ENCODE measurements at regions not wholly inside any gene's neighbourhood (a gene's known extent, or its start where the extent isn't known, plus 50 kb on each side); places are given as distances from the start of the nearest gene placed in this dataset.

DNA sequence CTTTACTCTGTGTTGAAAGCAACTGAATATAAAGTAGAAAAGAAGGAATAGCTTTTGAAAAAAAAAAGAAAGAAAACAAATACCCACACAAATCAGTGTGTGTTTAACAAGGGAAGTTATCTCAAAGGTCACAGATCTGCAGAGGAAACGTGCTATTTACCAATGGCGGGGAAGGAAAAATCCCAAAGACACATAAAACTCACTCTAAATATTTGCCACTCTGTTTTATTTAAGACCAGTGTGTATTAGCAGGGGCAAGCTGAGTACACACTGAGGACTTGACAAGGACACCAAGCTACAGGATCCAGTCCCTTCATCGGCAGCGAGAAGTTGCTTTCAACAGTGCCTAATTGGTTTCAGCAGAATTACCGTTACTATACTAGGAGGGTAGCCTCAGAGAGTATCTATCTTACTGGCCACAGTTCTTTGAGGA, 252.5 kb downstream of the DEPDC1B start (continued):
- TF ChIP-seq STAT6 (CRISPR knock-in tag; IDR thresholded peaks at IDR 0.05; ENCODE audit: borderline replicate concordance): peak; percentile 78; the same call in 1 of the 2 replicates
- TF ChIP-seq, protein P1, sequence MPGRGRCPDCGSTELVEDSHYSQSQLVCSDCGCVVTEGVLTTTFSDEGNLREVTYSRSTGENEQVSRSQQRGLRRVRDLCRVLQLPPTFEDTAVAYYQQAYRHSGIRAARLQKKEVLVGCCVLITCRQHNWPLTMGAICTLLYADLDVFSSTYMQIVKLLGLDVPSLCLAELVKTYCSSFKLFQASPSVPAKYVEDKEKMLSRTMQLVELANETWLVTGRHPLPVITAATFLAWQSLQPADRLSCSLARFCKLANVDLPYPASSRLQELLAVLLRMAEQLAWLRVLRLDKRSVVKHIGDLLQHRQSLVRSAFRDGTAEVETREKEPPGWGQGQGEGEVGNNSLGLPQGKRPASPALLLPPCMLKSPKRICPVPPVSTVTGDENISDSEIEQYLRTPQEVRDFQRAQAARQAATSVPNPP (CRISPR knock-in tag; IDR thresholded peaks at IDR 0.05): peak; percentile 74; the same call in 1 of the 2 replicates
- TF ChIP-seq, protein P2, sequence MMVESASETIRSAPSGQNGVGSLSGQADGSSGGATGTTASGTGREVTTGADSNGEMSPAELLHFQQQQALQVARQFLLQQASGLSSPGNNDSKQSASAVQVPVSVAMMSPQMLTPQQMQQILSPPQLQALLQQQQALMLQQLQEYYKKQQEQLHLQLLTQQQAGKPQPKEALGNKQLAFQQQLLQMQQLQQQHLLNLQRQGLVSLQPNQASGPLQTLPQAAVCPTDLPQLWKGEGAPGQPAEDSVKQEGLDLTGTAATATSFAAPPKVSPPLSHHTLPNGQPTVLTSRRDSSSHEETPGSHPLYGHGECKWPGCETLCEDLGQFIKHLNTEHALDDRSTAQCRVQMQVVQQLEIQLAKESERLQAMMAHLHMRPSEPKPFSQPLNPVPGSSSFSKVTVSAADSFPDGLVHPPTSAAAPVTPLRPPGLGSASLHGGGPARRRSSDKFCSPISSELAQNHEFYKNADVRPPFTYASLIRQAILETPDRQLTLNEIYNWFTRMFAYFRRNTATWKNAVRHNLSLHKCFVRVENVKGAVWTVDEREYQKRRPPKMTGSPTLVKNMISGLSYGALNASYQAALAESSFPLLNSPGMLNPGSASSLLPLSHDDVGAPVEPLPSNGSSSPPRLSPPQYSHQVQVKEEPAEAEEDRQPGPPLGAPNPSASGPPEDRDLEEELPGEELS (CRISPR knock-in tag; IDR thresholded peaks at IDR 0.05): peak; percentile 98
- TF ChIP-seq, protein P3, sequence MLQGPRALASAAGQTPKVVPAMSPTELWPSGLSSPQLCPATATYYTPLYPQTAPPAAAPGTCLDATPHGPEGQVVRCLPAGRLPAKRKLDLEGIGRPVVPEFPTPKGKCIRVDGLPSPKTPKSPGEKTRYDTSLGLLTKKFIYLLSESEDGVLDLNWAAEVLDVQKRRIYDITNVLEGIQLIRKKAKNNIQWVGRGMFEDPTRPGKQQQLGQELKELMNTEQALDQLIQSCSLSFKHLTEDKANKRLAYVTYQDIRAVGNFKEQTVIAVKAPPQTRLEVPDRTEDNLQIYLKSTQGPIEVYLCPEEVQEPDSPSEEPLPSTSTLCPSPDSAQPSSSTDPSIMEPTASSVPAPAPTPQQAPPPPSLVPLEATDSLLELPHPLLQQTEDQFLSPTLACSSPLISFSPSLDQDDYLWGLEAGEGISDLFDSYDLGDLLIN (CRISPR knock-in tag; IDR thresholded peaks at IDR 0.05; ENCODE audit: borderline replicate concordance): no peak
- TF ChIP-seq, protein P4, sequence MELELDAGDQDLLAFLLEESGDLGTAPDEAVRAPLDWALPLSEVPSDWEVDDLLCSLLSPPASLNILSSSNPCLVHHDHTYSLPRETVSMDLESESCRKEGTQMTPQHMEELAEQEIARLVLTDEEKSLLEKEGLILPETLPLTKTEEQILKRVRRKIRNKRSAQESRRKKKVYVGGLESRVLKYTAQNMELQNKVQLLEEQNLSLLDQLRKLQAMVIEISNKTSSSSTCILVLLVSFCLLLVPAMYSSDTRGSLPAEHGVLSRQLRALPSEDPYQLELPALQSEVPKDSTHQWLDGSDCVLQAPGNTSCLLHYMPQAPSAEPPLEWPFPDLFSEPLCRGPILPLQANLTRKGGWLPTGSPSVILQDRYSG (CRISPR knock-in tag; IDR thresholded peaks at IDR 0.05): no peak
- TF ChIP-seq ZNF746 (CRISPR knock-in tag; IDR thresholded peaks at IDR 0.05): peak; percentile 53; the same call in 1 of the 2 replicates
- TF ChIP-seq MED13 (CRISPR knock-in tag; IDR thresholded peaks at IDR 0.05): peak; percentile 98
- no peak; the same call in 1 of the 2 replicates for TF ChIP-seq ONECUT2 (CRISPR knock-in tag; IDR thresholded peaks at IDR 0.05)
- no peak for TF ChIP-seq FOXM1 (CRISPR knock-in tag; IDR thresholded peaks at IDR 0.05)
- TF ChIP-seq SKIL (CRISPR knock-in tag; IDR thresholded peaks at IDR 0.05; ENCODE audit: borderline replicate concordance): peak; percentile 69; the same call in 1 of the 2 replicates
- no peak for TF ChIP-seq ZNF20 (CRISPR knock-in tag; IDR thresholded peaks at IDR 0.05)
- TF ChIP-seq ZBTB42 (CRISPR knock-in tag; IDR thresholded peaks at IDR 0.05): no peak
- TF ChIP-seq ZNF317 (CRISPR knock-in tag; IDR thresholded peaks at IDR 0.05): peak; percentile 46; the same call in 1 of the 2 replicates
- TF ChIP-seq, protein P5, sequence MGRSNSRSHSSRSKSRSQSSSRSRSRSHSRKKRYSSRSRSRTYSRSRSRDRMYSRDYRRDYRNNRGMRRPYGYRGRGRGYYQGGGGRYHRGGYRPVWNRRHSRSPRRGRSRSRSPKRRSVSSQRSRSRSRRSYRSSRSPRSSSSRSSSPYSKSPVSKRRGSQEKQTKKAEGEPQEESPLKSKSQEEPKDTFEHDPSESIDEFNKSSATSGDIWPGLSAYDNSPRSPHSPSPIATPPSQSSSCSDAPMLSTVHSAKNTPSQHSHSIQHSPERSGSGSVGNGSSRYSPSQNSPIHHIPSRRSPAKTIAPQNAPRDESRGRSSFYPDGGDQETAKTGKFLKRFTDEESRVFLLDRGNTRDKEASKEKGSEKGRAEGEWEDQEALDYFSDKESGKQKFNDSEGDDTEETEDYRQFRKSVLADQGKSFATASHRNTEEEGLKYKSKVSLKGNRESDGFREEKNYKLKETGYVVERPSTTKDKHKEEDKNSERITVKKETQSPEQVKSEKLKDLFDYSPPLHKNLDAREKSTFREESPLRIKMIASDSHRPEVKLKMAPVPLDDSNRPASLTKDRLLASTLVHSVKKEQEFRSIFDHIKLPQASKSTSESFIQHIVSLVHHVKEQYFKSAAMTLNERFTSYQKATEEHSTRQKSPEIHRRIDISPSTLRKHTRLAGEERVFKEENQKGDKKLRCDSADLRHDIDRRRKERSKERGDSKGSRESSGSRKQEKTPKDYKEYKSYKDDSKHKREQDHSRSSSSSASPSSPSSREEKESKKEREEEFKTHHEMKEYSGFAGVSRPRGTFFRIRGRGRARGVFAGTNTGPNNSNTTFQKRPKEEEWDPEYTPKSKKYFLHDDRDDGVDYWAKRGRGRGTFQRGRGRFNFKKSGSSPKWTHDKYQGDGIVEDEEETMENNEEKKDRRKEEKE (IDR thresholded peaks at IDR 0.05): no peak
- 0 out of 2 replicates have a peak, but pooled peaks have one; percentile 20 for TF ChIP-seq ZSCAN22 (CRISPR knock-in tag; IDR thresholded peaks at IDR 0.05)
- no peak for TF ChIP-seq ARID2 (CRISPR knock-in tag; IDR thresholded peaks at IDR 0.05; ENCODE audit: borderline replicate concordance)
